ENCODE measurements at regions not wholly inside any gene's neighbourhood (a gene's known extent, or its start where the extent isn't known, plus 50 kb on each side); places are given as distances from the start of the nearest gene placed in this dataset.

GRCh38 chr2:172345956-172346555, 81.3 kb upstream of the ITGA6 start:
- no peak for TF ChIP-seq EZH2 (IDR thresholded peaks at IDR 0.05; ENCODE audit: borderline replicate concordance, insufficient read depth, low read depth, low read length, poor library complexity, severe bottlenecking)
- no peak for TF ChIP-seq CTCF (IDR thresholded peaks at IDR 0.05)
